ENCODE measurements at regions not wholly inside any gene's neighbourhood (a gene's known extent, or its start where the extent isn't known, plus 50 kb on each side); places are given as distances from the start of the nearest gene placed in this dataset.

DNA sequence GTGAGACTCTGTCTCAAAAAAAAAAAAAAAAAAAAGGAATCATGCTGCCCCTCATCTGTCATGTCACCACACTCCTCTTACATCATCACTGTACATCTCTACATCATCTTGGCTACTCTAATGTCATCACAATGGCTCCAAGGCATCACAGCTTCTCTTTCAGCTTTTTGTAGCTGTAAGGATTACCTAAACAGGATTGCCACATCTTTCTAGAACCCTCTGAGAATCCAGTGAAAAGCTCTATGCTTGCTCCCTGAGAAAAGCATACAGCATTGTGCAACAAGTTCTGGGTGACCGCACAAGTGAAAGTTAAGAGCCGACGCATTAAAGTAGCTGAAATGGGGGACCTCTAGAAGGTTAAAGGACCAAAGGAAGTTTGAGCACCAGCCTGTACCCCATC lies 272.5 kb downstream of the C12orf50 start:
- H3K27ac ChIP-seq, result no peak overlapping the region
- TF ChIP-seq, protein P1, sequence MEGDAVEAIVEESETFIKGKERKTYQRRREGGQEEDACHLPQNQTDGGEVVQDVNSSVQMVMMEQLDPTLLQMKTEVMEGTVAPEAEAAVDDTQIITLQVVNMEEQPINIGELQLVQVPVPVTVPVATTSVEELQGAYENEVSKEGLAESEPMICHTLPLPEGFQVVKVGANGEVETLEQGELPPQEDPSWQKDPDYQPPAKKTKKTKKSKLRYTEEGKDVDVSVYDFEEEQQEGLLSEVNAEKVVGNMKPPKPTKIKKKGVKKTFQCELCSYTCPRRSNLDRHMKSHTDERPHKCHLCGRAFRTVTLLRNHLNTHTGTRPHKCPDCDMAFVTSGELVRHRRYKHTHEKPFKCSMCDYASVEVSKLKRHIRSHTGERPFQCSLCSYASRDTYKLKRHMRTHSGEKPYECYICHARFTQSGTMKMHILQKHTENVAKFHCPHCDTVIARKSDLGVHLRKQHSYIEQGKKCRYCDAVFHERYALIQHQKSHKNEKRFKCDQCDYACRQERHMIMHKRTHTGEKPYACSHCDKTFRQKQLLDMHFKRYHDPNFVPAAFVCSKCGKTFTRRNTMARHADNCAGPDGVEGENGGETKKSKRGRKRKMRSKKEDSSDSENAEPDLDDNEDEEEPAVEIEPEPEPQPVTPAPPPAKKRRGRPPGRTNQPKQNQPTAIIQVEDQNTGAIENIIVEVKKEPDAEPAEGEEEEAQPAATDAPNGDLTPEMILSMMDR (conservative IDR thresholded peaks at IDR 0.05), result no peak

DNA sequence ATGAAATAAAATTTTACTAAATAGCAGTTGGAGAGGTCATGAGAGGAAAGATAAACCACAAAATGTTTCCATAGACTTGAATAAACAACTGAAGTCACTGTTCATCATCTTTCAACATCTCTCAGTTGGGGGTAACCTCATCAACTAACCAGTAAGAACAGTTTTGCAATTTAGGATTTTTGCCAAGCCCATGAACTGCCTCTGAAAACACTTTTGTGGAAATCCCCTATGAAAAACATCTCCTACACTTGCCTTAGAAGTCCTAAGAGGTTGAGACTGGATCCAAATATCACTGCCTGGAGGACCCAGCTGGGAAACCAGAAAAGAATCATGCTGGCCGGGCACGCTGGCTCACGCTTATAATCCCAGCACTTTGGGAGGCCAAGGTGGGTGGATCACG lies 273.1 kb downstream of the C12orf50 start:
- H3K27ac ChIP-seq, result no peak overlapping the region
- TF ChIP-seq, protein P1 (conservative IDR thresholded peaks at IDR 0.05), result no peak

DNA sequence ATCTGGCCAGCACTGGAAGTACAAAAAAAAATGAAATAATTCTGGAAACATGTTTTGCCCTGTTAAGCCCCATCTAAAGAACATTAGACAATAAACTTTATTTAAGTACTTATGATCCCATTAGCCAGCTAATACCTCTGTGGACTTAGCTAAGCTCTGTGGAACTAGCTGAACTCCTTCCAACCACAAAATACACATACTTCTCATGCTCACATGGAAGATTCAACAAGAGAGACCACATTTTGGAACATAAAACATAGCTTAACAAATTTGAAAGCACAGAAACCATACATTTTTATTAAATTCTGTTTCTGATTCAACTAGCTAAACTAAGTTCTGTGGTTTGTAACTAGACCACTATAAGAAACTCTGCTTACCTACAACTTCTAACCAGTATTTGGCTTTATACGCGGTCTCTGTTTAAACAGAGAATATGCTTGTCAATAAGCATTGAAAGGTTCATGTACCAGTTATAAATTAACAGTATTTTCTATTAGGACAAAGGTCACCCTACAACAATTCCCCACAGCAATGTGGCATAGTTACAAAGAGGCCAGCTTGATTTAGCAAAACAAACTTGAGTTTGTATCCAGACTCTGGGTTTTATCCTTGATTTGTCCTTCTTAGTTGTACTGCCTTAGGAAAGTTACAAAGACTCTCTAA lies 300.1 kb downstream of the C12orf50 start:
- TF ChIP-seq, protein P1 (conservative IDR thresholded peaks at IDR 0.05), result no peak
- no peak overlapping the region for H3K27ac ChIP-seq

DNA sequence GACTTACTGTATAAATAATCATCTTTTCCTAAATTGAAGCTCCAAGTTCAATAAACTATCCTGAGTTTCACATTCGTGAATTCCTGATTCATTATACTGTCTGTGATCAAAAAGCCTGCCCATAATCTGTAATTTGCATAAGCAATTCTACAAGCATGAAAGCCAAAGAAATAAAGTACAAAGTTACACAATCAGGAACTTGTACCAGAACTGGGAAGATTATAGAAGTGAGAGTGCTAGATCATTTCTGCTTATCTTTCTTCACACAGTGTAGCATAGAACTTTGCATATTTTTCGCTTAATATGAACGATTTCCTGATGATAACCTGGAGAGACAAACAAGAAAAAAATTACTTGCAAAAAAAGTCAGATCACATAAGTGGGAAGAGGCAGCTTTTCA lies 308.2 kb downstream of the C12orf50 start:
- TF ChIP-seq, protein P1 (conservative IDR thresholded peaks at IDR 0.05), result no peak
- no peak overlapping the region for H3K27ac ChIP-seq

DNA sequence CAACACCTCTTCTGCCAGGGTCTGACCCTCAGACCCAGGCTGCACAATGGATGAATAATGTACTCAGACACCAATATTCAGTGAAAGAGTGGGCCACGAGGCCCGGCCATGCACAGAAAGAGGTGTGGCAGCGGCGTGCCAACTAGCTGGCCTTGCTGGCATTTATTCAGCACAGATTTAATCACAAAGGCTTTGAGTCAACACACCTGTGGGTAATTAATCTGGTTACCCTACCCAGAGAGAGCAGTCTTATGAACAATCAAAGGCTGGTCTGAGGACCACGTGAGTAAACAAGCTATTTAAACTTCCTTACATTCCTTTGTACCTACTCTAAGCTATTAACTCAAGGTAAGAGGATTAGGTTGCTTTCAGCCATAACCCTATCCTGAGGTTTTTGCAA lies 324.8 kb downstream of the C12orf50 start:
- TF ChIP-seq, protein P1 (conservative IDR thresholded peaks at IDR 0.05), result no peak
- no peak overlapping the region for H3K27ac ChIP-seq

DNA sequence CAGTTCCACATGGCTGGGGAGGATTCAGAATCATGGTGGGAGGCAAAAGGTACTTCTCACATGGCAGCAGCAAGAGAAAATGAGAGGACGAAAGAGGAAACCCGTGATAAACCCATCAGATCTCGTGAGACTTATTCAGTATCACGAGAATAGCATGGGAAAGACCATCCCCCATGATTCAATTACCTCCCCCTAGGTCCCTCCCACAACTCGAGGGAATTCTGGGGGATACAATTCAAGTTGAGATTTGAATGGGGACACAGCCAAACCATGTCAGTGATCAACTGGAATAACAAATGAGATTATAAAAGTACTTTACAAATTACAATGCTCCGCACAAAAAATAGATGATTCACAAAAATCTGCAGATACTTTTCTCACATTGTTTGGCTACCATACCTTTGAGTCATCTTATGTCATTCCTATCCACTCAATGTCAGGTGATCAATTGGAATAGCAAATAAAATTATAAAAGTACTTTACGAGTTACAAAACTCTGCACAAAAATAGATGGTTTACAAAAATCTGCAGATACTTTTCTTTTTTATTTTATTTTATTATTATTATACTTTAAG lies 338.9 kb downstream of the C12orf50 start:
- TF ChIP-seq, protein P1 (conservative IDR thresholded peaks at IDR 0.05), result no peak
- no peak overlapping the region for H3K27ac ChIP-seq

DNA sequence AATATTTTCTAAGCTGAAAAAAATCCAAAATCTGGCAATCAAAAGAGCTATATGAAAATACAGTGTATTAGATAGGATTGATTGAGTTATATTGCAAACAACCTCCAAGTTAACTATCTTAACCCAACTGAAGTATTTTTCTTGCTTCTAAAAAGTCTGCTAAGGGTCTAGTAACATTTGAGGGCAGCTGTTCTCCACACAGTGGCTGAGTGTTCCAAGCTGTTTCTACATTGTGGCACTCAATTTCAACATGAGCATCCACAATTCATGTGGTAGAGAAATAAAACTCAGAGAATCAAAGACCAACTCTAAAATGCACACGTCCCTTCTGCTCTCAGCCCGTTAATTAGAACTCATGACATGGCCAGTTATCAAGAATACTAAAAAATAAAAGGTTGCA lies 340.0 kb downstream of the C12orf50 start:
- H3K27ac ChIP-seq, result no peak overlapping the region
- TF ChIP-seq, protein P1 (conservative IDR thresholded peaks at IDR 0.05), result no peak
